ENCODE measurements at regions not wholly inside any gene's neighbourhood (a gene's known extent, or its start where the extent isn't known, plus 50 kb on each side); places are given as distances from the start of the nearest gene placed in this dataset.

DNA sequence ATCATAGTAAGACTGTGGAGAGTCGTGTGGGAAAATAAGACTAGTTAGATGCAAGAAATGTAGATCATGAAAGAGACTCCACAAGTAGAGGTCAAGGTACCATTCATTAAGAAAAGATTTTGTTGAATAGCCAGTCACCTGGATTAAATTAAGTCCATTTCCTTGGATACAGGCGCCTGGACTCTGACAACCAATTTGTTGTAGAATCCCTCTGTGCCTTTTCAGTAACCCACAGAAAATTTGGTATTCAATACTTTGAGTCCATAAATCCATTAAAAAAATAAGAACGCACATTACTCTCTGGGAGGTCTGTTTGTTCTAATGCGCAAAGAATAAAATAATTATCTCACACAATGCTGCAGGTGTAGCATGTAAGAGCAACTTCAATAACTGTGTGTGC, 469.4 kb downstream of the KLF12 start:
- 76 to 83% (median 80%) methylated on average over 4 of the region's 4 CpGs for WGBS, 4 donors
- no peak overlapping the region for H3K4me3 ChIP-seq
- no peaks in the 10 kb centered on the region for H3K4me1 ChIP-seq (replicated peaks in 1 of 2)
- intact Hi-C loops (cut with DNase I): no loop called here
- no peaks in the 10 kb centered on the region for H3K36me3 ChIP-seq (replicated peaks in 1 of 2)
- no peaks in the 10 kb centered on the region for H3K9me3 ChIP-seq (replicated peaks in 1 of 3)
- no peaks in the 10 kb centered on the region for H3K27me3 ChIP-seq
- H3K27ac ChIP-seq: no peak overlapping the region
- no peak for DNase-seq
- TF ChIP-seq CTCF (IDR thresholded peaks at IDR 0.05): no peak
- no peak for TF ChIP-seq POLR2A (IDR thresholded peaks at IDR 0.05)

- no peaks in the 10 kb centered on the region for H3K27me3 ChIP-seq
- 88 to 93% (median 92%) methylated on average over 8 of the region's 8 CpGs for WGBS, 4 donors
- no peak overlapping the region for H3K27ac ChIP-seq
- no peak for DNase-seq
- TF ChIP-seq CTCF (IDR thresholded peaks at IDR 0.05) (no peak), POLR2A (IDR thresholded peaks at IDR 0.05) (no peak)
- no peak overlapping the region for H3K4me3 ChIP-seq
- H3K9me3 ChIP-seq (replicated peaks in 1 of 3): no peaks in the 10 kb centered on the region
- H3K36me3 ChIP-seq (replicated peaks in 1 of 2): no peaks in the 10 kb centered on the region
- intact Hi-C loops (cut with DNase I): no loop called here
- no peaks in the 10 kb centered on the region for H3K4me1 ChIP-seq (replicated peaks in 1 of 2)
Measured at GRCh38 chr13:73662833-73663232, 471.4 kb downstream of the KLF12 start.

DNA sequence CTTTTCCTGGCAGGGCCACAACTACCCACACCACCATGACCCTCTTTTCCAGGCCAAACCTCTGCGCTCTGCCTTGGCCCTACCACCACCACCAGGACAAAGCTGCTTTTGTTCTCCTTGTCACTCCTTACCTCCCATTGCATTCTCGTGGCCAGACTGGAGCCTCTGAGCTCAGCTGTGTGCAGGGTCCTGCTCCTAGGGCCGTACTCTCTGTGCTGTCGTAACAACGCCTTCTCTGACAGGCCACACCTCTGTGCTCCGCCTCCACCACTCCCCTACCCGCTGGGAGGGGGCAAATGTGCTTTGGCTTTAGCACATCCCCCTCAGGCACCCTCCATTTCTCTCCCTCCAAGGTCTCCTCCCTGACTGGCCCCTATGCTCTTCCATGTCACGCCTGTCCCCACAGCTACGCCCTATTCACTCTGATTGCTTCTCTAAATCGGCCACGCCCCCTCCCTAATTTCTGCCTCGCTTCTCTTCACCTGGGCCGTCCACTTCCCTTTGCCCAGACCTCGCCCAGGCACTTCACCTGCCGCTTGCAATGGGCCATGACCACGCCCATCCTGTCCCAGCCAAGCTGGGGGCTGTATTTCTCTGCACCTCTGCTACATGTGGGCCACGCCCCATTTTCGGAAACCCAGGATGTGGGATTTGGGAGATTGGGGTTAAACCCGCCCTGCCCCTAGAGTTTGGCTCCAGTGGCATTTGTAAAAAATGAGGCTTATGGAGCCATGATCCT, 472.3 kb downstream of the KLF12 start:
- H3K36me3 ChIP-seq (replicated peaks in 1 of 2): no peaks in the 10 kb centered on the region
- H3K27ac ChIP-seq: no peak overlapping the region
- intact Hi-C loops (cut with DNase I): no loop called here
- no peak overlapping the region for H3K4me3 ChIP-seq
- no peaks in the 10 kb centered on the region for H3K9me3 ChIP-seq (replicated peaks in 1 of 3)
- DNase-seq: no peak
- 80 to 85% (median 83%) methylated on average over 19 of the region's 19 CpGs for WGBS, 4 donors
- no peaks in the 10 kb centered on the region for H3K27me3 ChIP-seq
- no peak for TF ChIP-seq CTCF (IDR thresholded peaks at IDR 0.05)
- TF ChIP-seq POLR2A (IDR thresholded peaks at IDR 0.05): no peak
- H3K4me1 ChIP-seq (replicated peaks in 1 of 2): no peaks in the 10 kb centered on the region

DNA sequence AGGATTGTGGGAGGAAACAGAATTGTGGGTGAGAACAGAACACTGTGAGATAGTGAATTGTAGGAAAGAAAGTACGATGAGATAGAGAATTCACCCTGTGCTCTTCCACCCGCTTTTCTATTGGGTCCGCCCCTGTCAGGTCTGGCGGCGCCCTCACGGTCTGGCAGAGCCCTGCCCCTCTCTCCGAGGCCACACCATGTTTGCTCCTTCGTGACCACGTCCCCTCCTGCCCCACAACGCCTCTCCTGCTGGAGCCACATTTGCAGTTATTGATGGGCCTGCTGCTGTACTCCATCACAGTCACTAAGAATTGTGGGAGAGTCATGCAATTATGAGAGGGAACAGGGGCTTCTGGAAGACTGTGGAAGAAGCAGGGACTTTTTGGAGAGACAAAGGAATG, 473.1 kb downstream of the KLF12 start:
- no peaks in the 10 kb centered on the region for H3K9me3 ChIP-seq (replicated peaks in 1 of 3)
- DNase-seq: no peak
- H3K4me3 ChIP-seq: no peak overlapping the region
- 85 to 94% (median 92%) methylated on average over 10 of the region's 10 CpGs for WGBS, 4 donors
- intact Hi-C loops (cut with DNase I): no loop called here
- H3K4me1 ChIP-seq (replicated peaks in 1 of 2): no peaks in the 10 kb centered on the region
- no peaks in the 10 kb centered on the region for H3K36me3 ChIP-seq (replicated peaks in 1 of 2)
- H3K27ac ChIP-seq: no peak overlapping the region
- no peaks in the 10 kb centered on the region for H3K27me3 ChIP-seq
- TF ChIP-seq POLR2A (IDR thresholded peaks at IDR 0.05): no peak
- TF ChIP-seq CTCF (IDR thresholded peaks at IDR 0.05): no peak
